HEK293 (cell line): ENCODE measurements at regions not wholly inside any gene's neighbourhood (a gene's known extent, or its start where the extent isn't known, plus 50 kb on each side); places are given as distances from the start of the nearest gene placed in this dataset.

Experiments used
- CTCF ChIA-PET: fragments of 350-600 bp; formaldehyde crosslinking; extraction: SDS; loops from one replicate; lab custom pipeline; 2021; ENCODE audit warnings: antibody characterized with exemption; lab: Yijun Ruan, JAX
- POLR2A ChIA-PET: fragments of 300-600 bp; formaldehyde crosslinking; extraction: SDS; loops from one replicate; lab custom pipeline; 2020; ENCODE audit warnings: antibody characterized with exemption, inconsistent platforms; lab: Yijun Ruan, JAX
- H3K27ac ChIP-seq: fragments of 200-500 bp; sonication (Bioruptor generic); 2 replicates; pipeline ENCODE4 v1.5.1; 2014; ENCODE audit warnings: low read depth, low read length, control low read depth, inconsistent platforms; ENCODE audit errors: extremely low read depth
- H3K36me3 ChIP-seq, 2 experiments: fragments of 200-500 bp in 1 of 2; sonication (Bioruptor generic) in 1 of 2; 1 replicate in 1 of 2; 2 replicates in 1 of 2; pipeline ENCODE4 v1.5.1; 2014 to 2017; ENCODE audit warnings: inconsistent platforms in 2 of 2, low read length in 2 of 2; ENCODE audit not compliant: control insufficient read depth in 2 of 2, insufficient read depth in 1 of 2
- H3K4me1 ChIP-seq: fragments of 200-500 bp; sonication (Bioruptor generic); 2 replicates; pipeline ENCODE4 v1.5.1; 2014; ENCODE audit warnings: mild to moderate bottlenecking, low read length, inconsistent platforms; ENCODE audit not compliant: control insufficient read depth, insufficient read depth
- H3K4me3 ChIP-seq: 2 replicates; pipeline ENCODE4 v1.5.1; 2011; ENCODE audit warnings: low read depth, mild to moderate bottlenecking, control low read depth, low read length, moderate library complexity
- H3K9me3 ChIP-seq: fragments of 200-500 bp; sonication (Bioruptor generic); 2 replicates; pipeline ENCODE4 v1.5.1; 2014; ENCODE audit warnings: low read depth, low read length, inconsistent platforms; ENCODE audit not compliant: control insufficient read depth, insufficient read depth
- GLIS1 ChIP-seq: fragments of 450-650 bp; formaldehyde crosslinking; IDR thresholded peaks from 2 replicates; pipeline ENCODE4 v1.5.1; 2016; ENCODE audit warnings: missing biosample characterization, missing genetic modification characterization
- KLF9 ChIP-seq: fragments of 450-650 bp; formaldehyde crosslinking; IDR thresholded peaks from 2 replicates; pipeline ENCODE4 v1.5.1; 2016; ENCODE audit warnings: missing biosample characterization, missing genetic modification characterization, low read depth
- OVOL3 ChIP-seq: fragments of 450-650 bp; formaldehyde crosslinking; IDR thresholded peaks from 2 replicates; pipeline ENCODE4 v1.5.1; 2016; ENCODE audit warnings: missing biosample characterization, missing genetic modification characterization
- SALL2 ChIP-seq: fragments of 450-650 bp; formaldehyde crosslinking; IDR thresholded peaks from 2 replicates; pipeline ENCODE4 v1.5.0; 2017; ENCODE audit warnings: missing biosample characterization, mild to moderate bottlenecking, missing genetic modification characterization, borderline replicate concordance
- TCF7L2 ChIP-seq: IDR thresholded peaks from 2 replicates; pipeline ENCODE4 v1.6.1; 2011; ENCODE audit warnings: low read depth, mild to moderate bottlenecking, inconsistent platforms, low read length, moderate library complexity, borderline replicate concordance
- ZBTB21 ChIP-seq: fragments of 450-650 bp; formaldehyde crosslinking; IDR thresholded peaks from 2 replicates; pipeline ENCODE4 v1.5.1; 2017; ENCODE audit warnings: missing biosample characterization, missing genetic modification characterization
- ZNF16 ChIP-seq: fragments of 450-650 bp; formaldehyde crosslinking; IDR thresholded peaks from 2 replicates; pipeline ENCODE4 v1.5.1; 2016; ENCODE audit warnings: low read depth, missing biosample characterization, missing genetic modification characterization
- ZNF18 ChIP-seq: fragments of 450-650 bp; formaldehyde crosslinking; IDR thresholded peaks from 2 replicates; pipeline ENCODE4 v1.5.1; 2016; ENCODE audit warnings: missing biosample characterization, missing genetic modification characterization
- ZNF23 ChIP-seq: fragments of 450-650 bp; formaldehyde crosslinking; IDR thresholded peaks from 2 replicates; pipeline ENCODE4 v1.5.1; 2016; ENCODE audit warnings: missing biosample characterization, missing genetic modification characterization, borderline replicate concordance
- ZNF248 ChIP-seq: fragments of 450-650 bp; formaldehyde crosslinking; IDR thresholded peaks from 2 replicates; pipeline ENCODE4 v1.5.1; 2017; ENCODE audit warnings: missing biosample characterization, missing genetic modification characterization
- ZNF302 ChIP-seq: fragments of 450-650 bp; formaldehyde crosslinking; IDR thresholded peaks from 2 replicates; pipeline ENCODE4 v1.5.1; 2016; ENCODE audit warnings: missing biosample characterization, missing genetic modification characterization, low read depth
- ZNF48 ChIP-seq: fragments of 450-650 bp; formaldehyde crosslinking; IDR thresholded peaks from 2 replicates; pipeline ENCODE4 v1.5.1; 2016; ENCODE audit warnings: missing biosample characterization, missing genetic modification characterization
- ZNF548 ChIP-seq: fragments of 450-650 bp; formaldehyde crosslinking; IDR thresholded peaks from 2 replicates; pipeline ENCODE4 v1.5.1; 2016; ENCODE audit warnings: missing biosample characterization, missing genetic modification characterization
- ZNF585B ChIP-seq: fragments of 450-650 bp; formaldehyde crosslinking; IDR thresholded peaks from 2 replicates; pipeline ENCODE4 v1.5.1; 2016; ENCODE audit warnings: missing biosample characterization, missing genetic modification characterization
- ZNF610 ChIP-seq: fragments of 450-650 bp; formaldehyde crosslinking; IDR thresholded peaks from 2 replicates; pipeline ENCODE4 v1.5.1; 2016; ENCODE audit warnings: missing biosample characterization, missing genetic modification characterization, borderline replicate concordance
- ZNF677 ChIP-seq: fragments of 450-650 bp; IDR thresholded peaks from 2 replicates; pipeline ENCODE4 v1.5.0; 2018; ENCODE audit warnings: missing biosample characterization, mild to moderate bottlenecking, missing genetic modification characterization, moderate library complexity
- ZNF704 ChIP-seq: fragments of 450-650 bp; formaldehyde crosslinking; IDR thresholded peaks from 2 replicates; pipeline ENCODE4 v1.5.1; 2016; ENCODE audit warnings: missing biosample characterization, missing genetic modification characterization
- ZSCAN4 ChIP-seq: fragments of 450-650 bp; formaldehyde crosslinking; IDR thresholded peaks from 2 replicates; pipeline ENCODE4 v1.5.1; 2017; ENCODE audit warnings: missing biosample characterization, missing genetic modification characterization
- TF ChIP-seq, protein P1 (sequence below): fragments of 450-650 bp; formaldehyde crosslinking; conservative IDR thresholded peaks from 2 replicates; pipeline ENCODE4 v1.5.1; 2016; ENCODE audit warnings: low read depth, missing biosample characterization, missing genetic modification characterization
- TF ChIP-seq, protein P2 (sequence below): fragments of 450-650 bp; formaldehyde crosslinking; IDR thresholded peaks from 2 replicates; pipeline ENCODE4 v1.5.1; 2016; ENCODE audit warnings: missing biosample characterization, missing genetic modification characterization
- TF ChIP-seq, protein P3 (sequence below): fragments of 450-650 bp; formaldehyde crosslinking; IDR thresholded peaks from 2 replicates; pipeline ENCODE4 v1.5.1; 2016; ENCODE audit warnings: missing biosample characterization, missing genetic modification characterization

DNA sequence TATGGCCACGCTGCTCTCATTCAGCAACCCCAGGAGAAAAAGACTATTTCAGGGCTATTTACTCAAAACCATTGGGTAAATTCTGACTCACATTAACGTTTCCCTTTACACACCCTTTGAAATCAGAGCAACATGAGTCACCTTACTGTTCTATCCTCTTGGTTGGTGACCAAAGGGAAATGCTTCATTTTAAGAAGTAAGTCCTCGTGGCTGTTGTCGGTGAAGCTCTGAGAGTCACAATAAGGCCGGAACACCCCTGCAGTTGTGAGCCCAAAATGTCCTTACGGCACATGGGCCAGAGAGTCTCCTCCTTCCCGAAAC, 56.3 kb upstream of the SPRY1 start:
- ChIA-PET POLR2A (no interaction called here), CTCF (interaction anchor here (0.9 to 1.2 kb wide), 2 partner anchors 433 to 771 kb away, joined by 3 read pairs; no protein-coding TSS in a partner anchor)
- no peak for TF ChIP-seq ZNF548 (tag by site-specific recombination)
- TF ChIP-seq ZNF23 (tag by site-specific recombination): no peak
- no peak for TF ChIP-seq ZNF302 (tag by site-specific recombination)
- no peak for TF ChIP-seq ZNF704 (tag by site-specific recombination)
- TF ChIP-seq ZBTB21 (tag by site-specific recombination): no peak
- no peak for TF ChIP-seq ZSCAN4 (tag by site-specific recombination)
- no peak for TF ChIP-seq ZNF610 (tag by site-specific recombination)
- TF ChIP-seq ZNF248 (tag by site-specific recombination): no peak
- no peak for TF ChIP-seq ZNF677 (tag by site-specific recombination)
- TF ChIP-seq SALL2 (tag by site-specific recombination): no peak
- TF ChIP-seq TCF7L2: no peak
- TF ChIP-seq ZNF16 (tag by site-specific recombination): no peak
- no peak for TF ChIP-seq KLF9 (tag by site-specific recombination)
- TF ChIP-seq, protein P1, sequence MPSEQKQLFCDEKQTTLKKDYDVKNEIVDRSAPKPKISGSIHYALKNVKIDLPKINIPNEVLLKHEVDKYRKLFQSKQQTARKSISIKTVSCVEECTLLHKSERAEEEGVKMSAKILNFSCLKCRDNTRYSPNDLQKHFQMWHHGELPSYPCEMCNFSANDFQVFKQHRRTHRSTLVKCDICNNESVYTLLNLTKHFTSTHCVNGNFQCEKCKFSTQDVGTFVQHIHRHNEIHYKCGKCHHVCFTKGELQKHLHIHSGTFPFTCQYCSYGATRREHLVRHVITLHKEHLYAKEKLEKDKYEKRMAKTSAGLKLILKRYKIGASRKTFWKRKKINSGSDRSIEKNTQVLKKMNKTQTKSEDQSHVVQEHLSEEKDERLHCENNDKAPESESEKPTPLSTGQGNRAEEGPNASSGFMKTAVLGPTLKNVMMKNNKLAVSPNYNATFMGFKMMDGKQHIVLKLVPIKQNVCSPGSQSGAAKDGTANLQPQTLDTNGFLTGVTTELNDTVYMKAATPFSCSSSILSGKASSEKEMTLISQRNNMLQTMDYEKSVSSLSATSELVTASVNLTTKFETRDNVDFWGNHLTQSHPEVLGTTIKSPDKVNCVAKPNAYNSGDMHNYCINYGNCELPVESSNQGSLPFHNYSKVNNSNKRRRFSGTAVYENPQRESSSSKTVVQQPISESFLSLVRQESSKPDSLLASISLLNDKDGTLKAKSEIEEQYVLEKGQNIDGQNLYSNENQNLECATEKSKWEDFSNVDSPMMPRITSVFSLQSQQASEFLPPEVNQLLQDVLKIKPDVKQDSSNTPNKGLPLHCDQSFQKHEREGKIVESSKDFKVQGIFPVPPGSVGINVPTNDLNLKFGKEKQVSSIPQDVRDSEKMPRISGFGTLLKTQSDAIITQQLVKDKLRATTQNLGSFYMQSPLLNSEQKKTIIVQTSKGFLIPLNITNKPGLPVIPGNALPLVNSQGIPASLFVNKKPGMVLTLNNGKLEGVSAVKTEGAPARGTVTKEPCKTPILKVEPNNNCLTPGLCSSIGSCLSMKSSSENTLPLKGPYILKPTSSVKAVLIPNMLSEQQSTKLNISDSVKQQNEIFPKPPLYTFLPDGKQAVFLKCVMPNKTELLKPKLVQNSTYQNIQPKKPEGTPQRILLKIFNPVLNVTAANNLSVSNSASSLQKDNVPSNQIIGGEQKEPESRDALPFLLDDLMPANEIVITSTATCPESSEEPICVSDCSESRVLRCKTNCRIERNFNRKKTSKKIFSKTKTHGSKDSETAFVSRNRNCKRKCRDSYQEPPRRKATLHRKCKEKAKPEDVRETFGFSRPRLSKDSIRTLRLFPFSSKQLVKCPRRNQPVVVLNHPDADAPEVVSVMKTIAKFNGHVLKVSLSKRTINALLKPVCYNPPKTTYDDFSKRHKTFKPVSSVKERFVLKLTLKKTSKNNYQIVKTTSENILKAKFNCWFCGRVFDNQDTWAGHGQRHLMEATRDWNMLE (tag by site-specific recombination): no peak
- TF ChIP-seq, protein P2, sequence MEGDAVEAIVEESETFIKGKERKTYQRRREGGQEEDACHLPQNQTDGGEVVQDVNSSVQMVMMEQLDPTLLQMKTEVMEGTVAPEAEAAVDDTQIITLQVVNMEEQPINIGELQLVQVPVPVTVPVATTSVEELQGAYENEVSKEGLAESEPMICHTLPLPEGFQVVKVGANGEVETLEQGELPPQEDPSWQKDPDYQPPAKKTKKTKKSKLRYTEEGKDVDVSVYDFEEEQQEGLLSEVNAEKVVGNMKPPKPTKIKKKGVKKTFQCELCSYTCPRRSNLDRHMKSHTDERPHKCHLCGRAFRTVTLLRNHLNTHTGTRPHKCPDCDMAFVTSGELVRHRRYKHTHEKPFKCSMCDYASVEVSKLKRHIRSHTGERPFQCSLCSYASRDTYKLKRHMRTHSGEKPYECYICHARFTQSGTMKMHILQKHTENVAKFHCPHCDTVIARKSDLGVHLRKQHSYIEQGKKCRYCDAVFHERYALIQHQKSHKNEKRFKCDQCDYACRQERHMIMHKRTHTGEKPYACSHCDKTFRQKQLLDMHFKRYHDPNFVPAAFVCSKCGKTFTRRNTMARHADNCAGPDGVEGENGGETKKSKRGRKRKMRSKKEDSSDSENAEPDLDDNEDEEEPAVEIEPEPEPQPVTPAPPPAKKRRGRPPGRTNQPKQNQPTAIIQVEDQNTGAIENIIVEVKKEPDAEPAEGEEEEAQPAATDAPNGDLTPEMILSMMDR (tag by site-specific recombination): no peak
- no peaks in the 10 kb centered on the region for H3K9me3 ChIP-seq
- H3K4me1 ChIP-seq: no peaks in the 10 kb centered on the region
- H3K4me3 ChIP-seq: no peak overlapping the region
- H3K36me3 ChIP-seq: no peaks in the 10 kb centered on the region
- no peak overlapping the region for H3K27ac ChIP-seq

DNA sequence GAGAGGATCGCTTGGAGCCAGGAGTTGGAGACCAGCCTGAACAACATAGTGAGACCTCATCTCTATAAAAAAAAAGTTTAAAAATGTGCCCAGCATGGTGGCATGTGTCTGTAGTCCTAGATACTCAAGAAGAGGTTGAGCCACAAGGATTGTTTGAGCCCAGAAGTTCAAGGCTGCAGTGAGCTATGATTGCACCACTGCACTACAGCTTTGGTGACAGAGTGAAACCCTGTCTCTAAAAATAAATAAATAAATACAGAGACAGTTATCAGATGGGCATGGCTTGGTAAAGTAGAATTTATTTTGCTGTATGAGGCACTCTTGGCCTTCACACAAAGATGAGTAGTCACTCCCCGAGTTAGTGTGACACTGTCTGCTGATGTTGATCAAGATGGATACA, 54.1 kb upstream of the SPRY1 start:
- POLR2A ChIA-PET: no interaction called here
- Histone ChIP-seq H3K27ac (no peak overlapping the region), H3K4me1 (no peaks in the 10 kb centered on the region), H3K36me3 (no peaks in the 10 kb centered on the region), H3K9me3 (no peaks in the 10 kb centered on the region), H3K4me3 (no peak overlapping the region)
- CTCF ChIA-PET: no interaction called here
- TF ChIP-seq ZNF18 (tag by site-specific recombination) (no peak), SALL2 (tag by site-specific recombination) (no peak), OVOL3 (tag by site-specific recombination) (no peak), GLIS1 (no peak), ZNF48 (tag by site-specific recombination) (no peak), ZNF585B (no peak)
- TF ChIP-seq, protein P3, sequence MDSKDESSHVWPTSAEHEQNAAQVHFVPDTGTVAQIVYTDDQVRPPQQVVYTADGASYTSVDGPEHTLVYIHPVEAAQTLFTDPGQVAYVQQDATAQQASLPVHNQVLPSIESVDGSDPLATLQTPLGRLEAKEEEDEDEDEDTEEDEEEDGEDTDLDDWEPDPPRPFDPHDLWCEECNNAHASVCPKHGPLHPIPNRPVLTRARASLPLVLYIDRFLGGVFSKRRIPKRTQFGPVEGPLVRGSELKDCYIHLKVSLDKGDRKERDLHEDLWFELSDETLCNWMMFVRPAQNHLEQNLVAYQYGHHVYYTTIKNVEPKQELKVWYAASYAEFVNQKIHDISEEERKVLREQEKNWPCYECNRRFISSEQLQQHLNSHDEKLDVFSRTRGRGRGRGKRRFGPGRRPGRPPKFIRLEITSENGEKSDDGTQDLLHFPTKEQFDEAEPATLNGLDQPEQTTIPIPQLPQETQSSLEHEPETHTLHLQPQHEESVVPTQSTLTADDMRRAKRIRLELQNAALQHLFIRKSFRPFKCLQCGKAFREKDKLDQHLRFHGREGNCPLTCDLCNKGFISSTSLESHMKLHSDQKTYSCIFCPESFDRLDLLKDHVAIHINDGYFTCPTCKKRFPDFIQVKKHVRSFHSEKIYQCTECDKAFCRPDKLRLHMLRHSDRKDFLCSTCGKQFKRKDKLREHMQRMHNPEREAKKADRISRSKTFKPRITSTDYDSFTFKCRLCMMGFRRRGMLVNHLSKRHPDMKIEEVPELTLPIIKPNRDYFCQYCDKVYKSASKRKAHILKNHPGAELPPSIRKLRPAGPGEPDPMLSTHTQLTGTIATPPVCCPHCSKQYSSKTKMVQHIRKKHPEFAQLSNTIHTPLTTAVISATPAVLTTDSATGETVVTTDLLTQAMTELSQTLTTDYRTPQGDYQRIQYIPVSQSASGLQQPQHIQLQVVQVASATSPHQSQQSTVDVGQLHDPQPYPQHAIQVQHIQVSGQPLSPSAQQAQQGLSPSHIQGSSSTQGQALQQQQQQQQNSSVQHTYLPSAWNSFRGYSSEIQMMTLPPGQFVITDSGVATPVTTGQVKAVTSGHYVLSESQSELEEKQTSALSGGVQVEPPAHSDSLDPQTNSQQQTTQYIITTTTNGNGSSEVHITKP: no peak
